Natural killer cell (primary cell): ENCODE measurements at regions not wholly inside any gene's neighbourhood (a gene's known extent, or its start where the extent isn't known, plus 50 kb on each side); places are given as distances from the start of the nearest gene placed in this dataset.

Experiments
- ATAC-seq, 3 donors: fragments of 150-1000 bp in 2 of 3; fragments of 200-7000 bp in 1 of 3; cut with Tn5 transposase; 1 replicate in 1 of 3; 2 replicates in 2 of 3; pipeline ENCODE4 v1.10.0; 2021; ENCODE audit warnings: mild to moderate bottlenecking in 2 of 3, moderate library complexity in 2 of 3
- DNase-seq, 2 donors: peaks; one replicate each; pipeline versions ENCODE4 v3.0.0 to v3.0.0-alpha.2; 2013 to 2021; ENCODE audit warnings: mixed read lengths in 1 of 2
- H3K27ac ChIP-seq: one replicate; pipeline ENCODE4 v1.5.1; 2013; ENCODE audit warnings: mild to moderate bottlenecking, low read length
- H3K27me3 ChIP-seq: one replicate; pipeline ENCODE4 v1.6.1; 2013; ENCODE audit warnings: low read length; ENCODE audit not compliant: control insufficient read depth, insufficient read depth
- H3K36me3 ChIP-seq: one replicate; pipeline ENCODE4 v1.6.1; 2013; ENCODE audit warnings: low read length; ENCODE audit not compliant: control insufficient read depth, insufficient read depth
- H3K4me1 ChIP-seq: one replicate; pipeline ENCODE4 v1.6.1; 2013; ENCODE audit warnings: low read length; ENCODE audit not compliant: control insufficient read depth, insufficient read depth
- H3K4me3 ChIP-seq: one replicate; pipeline ENCODE4 v1.5.1; 2013; ENCODE audit warnings: low read length
- H3K9me3 ChIP-seq: one replicate; pipeline ENCODE4 v1.6.1; 2013; ENCODE audit warnings: low read length; ENCODE audit not compliant: control insufficient read depth, insufficient read depth
- H3K27ac Mint-ChIP-seq, 2 donors: one replicate each; pipeline ENCODE4 v1.8.0; 2022; ENCODE audit warnings: mild to moderate bottlenecking in 2 of 2, mixed read lengths in 2 of 2, moderate library complexity in 1 of 2
- H3K27me3 Mint-ChIP-seq, 2 donors: one replicate each; pipeline ENCODE4 v1.8.0; 2022; ENCODE audit warnings: low read depth in 2 of 2, mixed read lengths in 2 of 2
- H3K36me3 Mint-ChIP-seq: one replicate; pipeline ENCODE4 v1.8.0; 2022; ENCODE audit warnings: mixed read lengths
- H3K4me1 Mint-ChIP-seq, 2 donors: one replicate each; pipeline ENCODE4 v1.8.0; 2022; ENCODE audit warnings: mixed read lengths in 2 of 2
- H3K4me3 Mint-ChIP-seq: one replicate; pipeline ENCODE4 v1.8.0; 2022; ENCODE audit warnings: mild to moderate bottlenecking, moderate library complexity, mixed read lengths
- H3K9me3 Mint-ChIP-seq, 2 donors: one replicate each; pipeline ENCODE4 v1.8.0; 2022; ENCODE audit warnings: mixed read lengths in 2 of 2
- CTCF ChIP-seq: fragments of 200-600 bp; IDR thresholded peaks from one replicate; pipeline ENCODE4 v1.8.0; 2022; ENCODE audit warnings: antibody characterized with exemption
- WGBS: methylation state at CpG from one replicate; pipeline ENCODE4 v1.1.7; 2013; ENCODE audit warnings: missing lambda C conversion rate; ENCODE audit not compliant: insufficient coverage; 5-methylcytosine and 5-hydroxymethylcytosine counted together
- intact Hi-C: fragments of 100-400 bp; cut with micrococcal nuclease; formaldehyde crosslinking; loops from one replicate; pipeline ENCODE4 v1.14.2; 2022

- ATAC-seq (peak; percentile 88 to 94 (median 93)), DNase-seq (peak in 1 of 2 donors; percentile 70)
- Histone ChIP-seq H3K4me1 (peaks cover 18% of the 10 kb centered on the region), H3K27ac (no peak overlapping the region), H3K36me3 (no peaks in the 10 kb centered on the region), H3K4me3 (peak overlapping the region; percentile 9), H3K9me3 (no peaks in the 10 kb centered on the region), H3K27me3 (no peaks in the 10 kb centered on the region)
- WGBS: 45% methylated on average over 15 of the region's 16 CpGs
- H3K36me3 Mint-ChIP-seq: no peaks in the 10 kb centered on the region
- no peak for TF ChIP-seq CTCF
- peak overlapping the region; percentile 73 to 80 for H3K27ac Mint-ChIP-seq
- H3K27me3 Mint-ChIP-seq: no peaks in the 10 kb centered on the region
- peak overlapping the region; percentile 72 for H3K4me3 Mint-ChIP-seq
- peaks cover 18 to 31% of the 10 kb centered on the region in 2 donors for H3K4me1 Mint-ChIP-seq
- H3K9me3 Mint-ChIP-seq: no peaks in the 10 kb centered on the region
- intact Hi-C loops: loop anchor here (10.0 kb wide), 1 partner anchor 151 kb away; no protein-coding TSS in a partner anchor
Observed at GRCh38 chr4:38523524-38524448, 140.2 kb upstream of the KLF3 start.

GRCh38 chr4:38526412-38526811 lies 137.6 kb upstream of the KLF3 start:
- Histone ChIP-seq H3K4me1 (peaks cover 31% of the 10 kb centered on the region), H3K4me3 (no peak overlapping the region), H3K36me3 (no peaks in the 10 kb centered on the region), H3K9me3 (no peaks in the 10 kb centered on the region), H3K27me3 (no peaks in the 10 kb centered on the region), H3K27ac (no peak overlapping the region)
- no peak for ATAC-seq
- peaks cover 29 to 34% of the 10 kb centered on the region in 2 donors for H3K4me1 Mint-ChIP-seq
- WGBS: 94% methylated on average over 5 of the region's 5 CpGs
- no peaks in the 10 kb centered on the region for H3K27me3 Mint-ChIP-seq
- H3K4me3 Mint-ChIP-seq: no peak overlapping the region
- no peak overlapping the region for H3K27ac Mint-ChIP-seq
- TF ChIP-seq CTCF: no peak
- H3K9me3 Mint-ChIP-seq: peaks cover 0 to 2% of the 10 kb centered on the region in 2 donors
- no peaks in the 10 kb centered on the region for H3K36me3 Mint-ChIP-seq
- intact Hi-C loops: loop anchor here (10.0 kb wide), 1 partner anchor 148 kb away; no protein-coding TSS in a partner anchor
- no peak for DNase-seq

- Histone ChIP-seq H3K36me3 (no peaks in the 10 kb centered on the region), H3K27ac (peak overlapping the region; percentile 75), H3K27me3 (no peaks in the 10 kb centered on the region), H3K4me1 (peaks cover 19% of the 10 kb centered on the region), H3K4me3 (no peak overlapping the region), H3K9me3 (no peaks in the 10 kb centered on the region)
- WGBS: 25% methylated on average over 14 of the region's 15 CpGs
- H3K9me3 Mint-ChIP-seq: peaks cover 0 to 2% of the 10 kb centered on the region in 2 donors
- TF ChIP-seq CTCF: no peak
- intact Hi-C loops: loop anchor here (10.0 kb wide), 1 partner anchor 145 kb away; no protein-coding TSS in a partner anchor
- H3K27ac Mint-ChIP-seq: peak overlapping the region; percentile 78 to 91
- peak overlapping the region; percentile 43 for H3K4me3 Mint-ChIP-seq
- H3K4me1 Mint-ChIP-seq: peaks cover 17 to 19% of the 10 kb centered on the region in 2 donors
- H3K36me3 Mint-ChIP-seq: no peaks in the 10 kb centered on the region
- H3K27me3 Mint-ChIP-seq: peaks cover 3 to 9% of the 10 kb centered on the region in 2 donors
- DNase-seq (peak in 1 of 2 donors; percentile 72), ATAC-seq (peak; percentile 84 to 93 (median 84))
Observed at GRCh38 chr4:38529189-38530115, 134.5 kb upstream of the KLF3 start.
